ENCODE measurements at regions not wholly inside any gene's neighbourhood (a gene's known extent, or its start where the extent isn't known, plus 50 kb on each side); places are given as distances from the start of the nearest gene placed in this dataset.
A peak's percentile ranks its signal among the peaks of the same experiment; 100 is the strongest.
"Not testable (repeated sequence)": the region's sequence is repeated elsewhere in the genome, so short reads cannot be mapped to it uniquely, and the experiment has no call there.

GRCh38 chr4:71211748-71212147 is 127.1 kb upstream of the SLC4A4 start:
- DNase-seq: no peak

DNA sequence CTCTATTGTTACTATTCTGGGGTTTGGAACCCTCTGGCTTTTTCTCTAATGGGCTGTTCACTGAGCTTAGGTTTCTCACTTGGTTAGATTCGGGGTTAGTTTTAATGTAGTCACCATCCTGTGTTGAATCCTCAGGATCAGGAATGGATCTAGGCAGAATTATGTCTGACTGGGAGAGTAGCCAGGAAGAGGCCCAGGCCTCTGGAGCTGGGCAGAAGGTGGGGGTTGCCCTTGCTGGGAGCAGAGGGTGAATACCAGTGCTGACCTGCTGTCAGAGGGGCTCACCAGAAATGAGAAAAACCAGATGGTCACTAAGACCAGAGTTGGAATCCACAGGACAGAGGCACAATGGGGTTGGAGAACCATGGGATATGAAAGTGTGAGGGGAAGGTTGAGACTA is 126.6 kb upstream of the SLC4A4 start:
- DNase-seq: no peak

DNA sequence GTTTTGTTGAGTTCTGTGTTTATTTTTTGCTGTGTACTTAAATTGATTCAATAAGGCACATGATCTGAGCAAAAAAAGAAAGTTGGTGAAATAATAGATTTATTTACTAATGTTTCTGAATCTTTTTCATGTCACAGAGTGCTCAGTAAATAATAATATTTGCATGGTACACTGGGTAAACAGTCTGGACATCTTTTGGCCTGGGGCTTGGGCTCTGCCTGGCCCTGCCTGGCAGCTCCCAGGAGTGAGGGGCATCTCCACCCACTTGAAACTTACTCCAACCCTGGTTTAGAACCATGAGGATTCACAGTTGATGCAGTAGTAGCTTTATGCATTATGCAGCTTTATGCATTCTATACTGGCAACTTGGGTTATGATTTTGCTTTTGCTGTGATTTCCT is 124.2 kb upstream of the SLC4A4 start:
- no peak for DNase-seq

DNA sequence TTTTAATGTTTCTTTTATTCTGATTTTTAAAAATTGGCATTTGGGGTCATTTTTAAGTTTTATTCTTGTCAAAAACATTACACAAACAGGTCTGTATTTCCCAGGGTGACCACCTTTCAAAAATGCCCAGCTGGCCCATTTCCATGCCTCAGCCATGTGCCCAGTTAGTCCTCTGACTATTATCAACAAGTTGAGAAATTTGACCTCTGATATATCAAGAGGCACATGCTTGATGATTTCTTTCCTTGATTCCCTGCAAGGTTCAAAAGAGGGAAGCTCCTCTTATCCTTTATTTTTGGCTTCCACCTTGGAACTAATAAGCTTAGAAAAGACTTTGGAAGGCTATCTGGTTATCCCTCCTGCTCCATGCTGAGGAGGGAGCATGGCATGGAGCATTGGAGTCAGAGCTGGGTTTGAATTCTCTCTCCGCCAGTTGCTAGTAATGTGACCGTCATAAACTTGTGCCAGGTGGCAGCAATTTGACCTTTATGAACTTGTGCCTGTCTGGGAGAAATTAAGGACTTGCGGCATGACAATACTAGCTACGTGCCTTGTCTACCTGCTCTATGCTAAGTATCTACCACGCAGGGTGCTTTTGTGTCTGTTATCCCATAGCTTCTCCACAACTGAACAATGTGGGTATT is 122.4 kb upstream of the SLC4A4 start:
- DNase-seq: no peak

DNA sequence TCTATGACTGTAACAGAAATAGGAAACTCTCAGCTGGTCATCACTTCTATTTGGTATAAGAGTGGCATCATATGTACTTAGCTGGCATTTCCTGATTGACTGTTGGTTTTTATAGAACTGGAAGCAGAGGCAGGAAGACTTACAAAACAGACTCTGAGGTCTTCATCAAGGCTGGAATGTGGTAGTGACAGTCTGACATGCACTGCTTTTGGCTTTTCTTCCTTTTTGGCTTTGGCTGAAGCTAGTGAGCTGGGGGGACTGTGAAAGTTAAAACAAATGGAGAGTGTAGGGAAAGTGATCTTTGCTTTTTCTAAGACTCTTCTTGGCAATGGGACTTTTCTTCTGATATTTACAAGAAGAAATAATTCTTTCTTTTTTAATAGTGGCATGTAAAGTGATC is 121.1 kb upstream of the SLC4A4 start:
- no peak for DNase-seq

- not testable (repeated sequence) for DNase-seq
These were observed 118.0 kb upstream of the SLC4A4 start for GRCh38 chr4:71220848-71221247.

DNA sequence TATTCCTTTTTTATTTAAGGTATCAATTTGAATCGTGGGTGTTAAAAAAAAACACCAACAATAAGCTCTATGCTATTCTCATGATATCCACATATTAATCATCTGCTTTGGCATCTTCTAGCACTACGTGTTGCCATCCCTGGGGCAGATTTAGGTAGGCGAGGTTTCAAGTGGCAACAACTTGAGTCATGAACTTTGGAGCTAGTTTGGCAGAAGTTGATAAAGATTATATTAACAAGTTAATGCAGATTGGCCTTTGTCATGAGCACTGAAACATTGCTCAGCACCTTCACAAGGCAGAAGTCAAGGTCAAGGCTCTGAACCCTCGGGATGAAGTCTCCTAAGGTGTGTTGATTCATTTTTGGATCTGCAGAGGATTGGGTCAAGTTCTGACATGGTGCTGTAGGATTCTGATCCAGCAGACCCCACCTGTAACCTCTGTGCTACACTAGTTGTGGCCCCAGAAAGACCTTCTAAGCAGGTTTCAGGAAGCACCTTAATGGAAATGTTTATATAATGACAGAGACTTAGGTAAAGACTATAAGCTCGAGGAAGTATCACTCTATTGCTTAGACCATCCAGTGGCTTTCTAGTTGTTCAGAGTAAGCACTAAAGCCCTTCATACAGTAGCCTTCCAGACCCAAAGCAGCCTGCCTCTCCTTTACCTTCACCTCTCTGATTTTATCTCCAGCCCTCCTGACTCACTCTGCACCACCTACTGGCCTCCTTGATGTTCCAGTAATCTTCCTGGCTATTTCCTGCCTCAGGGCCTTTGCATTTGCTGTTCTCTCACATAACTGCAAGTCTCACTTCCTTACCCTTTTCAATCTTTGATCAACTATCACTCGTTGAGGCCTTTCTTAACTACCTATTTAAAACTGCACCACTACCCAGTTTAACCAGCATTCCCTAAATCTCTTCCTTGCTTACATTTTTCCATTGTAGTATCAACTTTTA is 117.0 kb upstream of the SLC4A4 start:
- no peak for DNase-seq

- no peak for DNase-seq
These were observed 116.2 kb upstream of the SLC4A4 start for GRCh38 chr4:71222661-71223060.

- peak; percentile 43 for DNase-seq
These were observed 109.1 kb upstream of the SLC4A4 start for GRCh38 chr4:71229477-71230270.

- DNase-seq: no peak
These were observed 108.3 kb upstream of the SLC4A4 start for GRCh38 chr4:71230271-71231128.

- DNase-seq: peak; percentile 23
These were observed 107.4 kb upstream of the SLC4A4 start for GRCh38 chr4:71231129-71232055.

DNA sequence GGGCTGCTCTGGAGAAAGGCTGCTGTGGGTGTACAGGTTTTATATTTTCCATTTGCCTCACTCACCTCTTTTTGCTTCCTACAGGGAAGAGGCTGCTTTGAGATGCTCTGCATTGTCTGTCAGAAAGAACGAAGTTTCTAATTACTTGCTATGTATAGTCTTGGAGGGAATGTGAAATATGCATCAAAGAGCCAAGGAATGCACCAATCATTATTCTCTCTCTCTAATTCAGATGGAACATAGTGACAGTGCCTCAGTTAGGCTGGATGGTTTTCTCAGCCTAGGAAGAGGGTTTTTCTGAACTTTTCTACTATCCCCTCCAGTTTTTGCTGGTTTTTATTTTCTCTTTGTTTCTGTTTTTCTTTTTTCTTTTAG is 106.8 kb upstream of the SLC4A4 start:
- no peak for DNase-seq

DNA sequence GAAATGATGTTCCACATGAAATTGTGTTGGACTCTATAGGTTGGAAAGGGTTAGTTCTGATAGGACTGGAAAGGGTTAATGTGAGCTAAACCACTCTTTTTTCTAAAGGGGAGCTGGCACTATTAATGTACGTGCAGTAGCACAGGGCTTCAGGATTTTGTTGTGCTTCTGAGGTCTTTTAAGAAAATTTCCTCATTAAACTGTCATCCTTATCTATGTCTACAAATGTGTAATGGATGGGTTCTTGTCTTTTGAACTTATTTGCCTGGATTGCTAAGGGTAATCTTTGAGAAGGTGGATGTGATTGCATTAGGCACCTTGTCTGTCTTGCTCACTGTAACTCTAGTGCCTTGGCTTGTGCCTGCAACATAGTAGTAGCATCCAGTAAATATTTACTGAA is 106.0 kb upstream of the SLC4A4 start:
- DNase-seq: no peak

DNA sequence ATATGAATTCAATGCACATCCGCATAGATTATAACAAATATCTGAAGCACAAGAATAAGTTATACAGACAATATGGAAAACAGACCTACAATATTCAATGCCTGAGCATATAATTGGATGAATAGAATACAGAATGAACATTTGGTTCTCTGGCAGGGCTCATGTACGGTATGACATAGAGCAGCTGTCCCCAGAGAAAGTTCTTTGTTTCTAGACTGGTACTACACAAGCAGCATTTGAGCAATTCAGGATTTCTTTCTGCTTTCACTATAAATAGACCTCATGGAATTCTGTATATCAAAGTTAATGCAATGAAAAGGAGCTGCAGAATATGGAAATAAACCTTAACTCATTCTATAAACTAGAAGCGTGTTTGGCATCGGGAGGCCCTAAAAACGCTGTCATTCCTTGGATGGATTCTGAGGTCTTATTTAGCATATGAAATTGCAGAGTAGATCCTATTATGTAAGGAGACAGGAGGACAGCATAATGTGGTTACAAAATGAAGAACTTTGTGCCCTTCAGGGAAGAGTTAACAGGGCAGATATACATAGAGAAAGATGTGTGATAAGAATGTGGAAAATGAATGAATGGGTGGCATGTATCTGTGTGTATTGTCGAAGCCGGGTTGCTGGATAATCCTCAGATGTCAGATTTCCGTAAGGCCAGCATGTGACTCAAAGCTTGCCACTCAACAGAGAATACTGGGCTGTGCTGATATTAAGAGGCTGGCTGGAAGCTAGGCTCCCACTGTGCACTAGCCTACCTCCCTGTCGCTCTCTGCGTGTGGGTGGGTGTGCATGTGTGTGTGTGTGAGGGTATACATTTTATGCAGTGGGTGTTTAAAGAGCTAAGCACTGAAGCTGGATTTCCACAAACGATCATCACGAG is 103.3 kb upstream of the SLC4A4 start:
- peak; percentile 32 for DNase-seq

DNA sequence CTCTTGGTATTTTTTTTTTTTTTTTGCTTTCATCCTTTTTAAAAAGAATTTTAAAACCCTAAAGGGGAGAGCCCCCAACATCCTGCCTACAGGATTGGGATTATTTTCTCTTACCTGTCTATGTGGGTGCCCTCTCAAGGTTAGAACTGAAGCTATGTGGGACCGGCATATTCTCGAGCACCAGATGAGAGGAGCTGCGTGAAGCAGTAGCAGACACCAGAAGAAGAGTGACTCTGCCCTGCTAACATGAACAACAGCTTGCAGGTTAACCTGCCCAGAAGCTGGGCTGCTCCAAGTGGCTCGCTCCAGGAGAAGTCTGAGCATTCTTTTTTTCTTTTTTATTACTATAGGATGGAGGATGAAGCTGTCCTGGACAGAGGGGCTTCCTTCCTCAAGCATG is 102.6 kb upstream of the SLC4A4 start:
- no peak for DNase-seq

- no peak for DNase-seq
These were observed 101.2 kb upstream of the SLC4A4 start for GRCh38 chr4:71237641-71238040.

DNA sequence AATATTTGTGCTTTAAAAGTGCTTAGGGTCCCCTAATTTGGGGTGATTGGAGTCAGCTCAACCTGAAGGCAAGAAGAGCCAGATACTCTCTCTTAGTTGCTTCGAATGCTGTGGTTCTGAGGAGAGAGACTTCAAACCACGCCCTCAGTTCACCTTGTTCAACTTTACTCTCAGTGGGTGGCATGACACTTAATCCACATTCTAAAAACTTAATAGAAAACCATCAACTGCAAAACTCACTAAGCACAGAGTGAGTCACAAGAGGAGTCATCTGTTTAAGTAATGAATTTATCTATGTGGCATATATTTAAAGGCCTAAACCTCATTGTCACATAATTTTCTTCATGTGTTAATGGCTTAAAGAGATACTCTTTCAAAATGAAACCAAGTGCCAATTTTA is 99.5 kb upstream of the SLC4A4 start:
- DNase-seq: no peak

DNA sequence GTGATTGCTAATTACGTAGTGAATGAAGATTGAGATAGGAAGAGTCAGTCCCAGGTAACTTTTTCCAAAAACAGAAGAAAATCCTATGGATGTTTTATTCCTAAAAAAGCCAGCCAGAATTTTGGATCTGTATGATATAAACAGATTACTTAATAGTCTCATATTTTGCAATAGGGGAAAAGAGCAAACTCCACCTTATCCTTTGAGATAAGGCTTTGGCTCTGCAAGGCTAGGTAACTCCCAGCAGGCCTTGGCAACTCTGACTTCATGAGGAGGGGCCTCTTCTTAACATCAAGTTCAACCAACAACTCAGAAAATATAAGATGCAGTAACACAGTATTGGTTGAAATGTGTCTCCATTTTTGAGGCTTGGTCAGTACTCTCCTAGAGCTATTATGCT is 98.7 kb upstream of the SLC4A4 start:
- DNase-seq: no peak

DNA sequence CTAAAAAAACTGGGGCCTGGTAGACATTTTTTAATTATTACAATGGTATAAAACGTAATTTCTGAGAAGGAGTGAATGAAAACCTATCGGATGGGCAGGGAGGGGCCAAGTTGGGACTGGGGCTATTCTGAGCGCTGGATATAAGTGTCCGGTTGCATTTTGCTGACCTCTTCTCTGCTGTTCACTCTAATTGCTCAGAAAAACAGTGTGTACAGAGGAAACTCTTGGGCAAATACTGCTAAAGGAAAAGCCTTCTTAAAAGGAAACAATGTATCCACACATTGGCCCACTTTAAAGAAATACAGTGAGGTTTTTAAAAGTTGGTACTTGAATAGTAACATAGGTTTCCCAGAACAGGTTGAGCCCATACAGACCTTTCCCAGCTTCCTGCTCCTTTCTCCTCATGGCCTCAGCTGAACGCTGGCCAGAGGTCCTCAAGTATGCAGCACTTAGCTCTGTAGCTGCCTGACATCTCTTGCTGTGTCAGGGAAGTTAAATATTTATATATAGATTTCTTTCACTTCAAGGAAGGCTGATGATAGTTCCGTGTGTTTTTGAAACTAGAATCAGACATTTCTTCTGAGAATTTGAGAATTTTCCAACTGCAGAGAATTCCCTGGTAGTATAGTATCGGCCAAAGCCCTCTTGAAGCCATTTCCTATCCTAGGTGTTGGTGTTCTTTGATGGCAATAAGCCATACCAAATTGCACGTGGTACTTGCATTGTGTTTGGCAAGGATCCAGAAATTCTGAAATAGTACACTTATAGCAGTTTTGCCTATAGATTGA is 97.1 kb upstream of the SLC4A4 start:
- DNase-seq: no peak
